Progenitor cell of endocrine pancreas (in vitro differentiated cells): ENCODE measurements at regions not wholly inside any gene's neighbourhood (a gene's known extent, or its start where the extent isn't known, plus 50 kb on each side); places are given as distances from the start of the nearest gene placed in this dataset.

Source experiments
- DNase-seq: peaks from one replicate; pipeline ENCODE4 v3.0.0; 2021; ENCODE audit warnings: low spot score; ENCODE audit not compliant: unreplicated experiment
- H3K27ac Mint-ChIP-seq: 2 replicates; pipeline ENCODE4 v1.8.0; 2021; ENCODE audit warnings: mild to moderate bottlenecking, moderate library complexity, mixed read lengths
- H3K27me3 Mint-ChIP-seq: 2 replicates; pipeline ENCODE4 v1.8.0; 2021; ENCODE audit warnings: mixed read lengths
- H3K36me3 Mint-ChIP-seq: 2 replicates; pipeline ENCODE4 v1.8.0; 2022; ENCODE audit warnings: mixed read lengths; ENCODE audit not compliant: insufficient read depth
- H3K4me1 Mint-ChIP-seq: 2 replicates; pipeline ENCODE4 v1.8.0; 2021; ENCODE audit warnings: low read depth, mixed read lengths
- H3K4me3 Mint-ChIP-seq: 2 replicates; pipeline ENCODE4 v1.8.0; 2021; ENCODE audit warnings: low read depth, mild to moderate bottlenecking, moderate library complexity, mixed read lengths
- H3K9me3 Mint-ChIP-seq: 2 replicates; pipeline ENCODE4 v1.8.0; 2021; ENCODE audit warnings: low read depth, mixed read lengths
- CTCF ChIP-seq: fragments of 200-600 bp; sonication (generic); IDR thresholded peaks from one replicate; pipeline ENCODE4 v1.5.0; 2021; ENCODE audit warnings: antibody characterized with exemption, mild to moderate bottlenecking; ENCODE audit not compliant: unreplicated experiment

DNA sequence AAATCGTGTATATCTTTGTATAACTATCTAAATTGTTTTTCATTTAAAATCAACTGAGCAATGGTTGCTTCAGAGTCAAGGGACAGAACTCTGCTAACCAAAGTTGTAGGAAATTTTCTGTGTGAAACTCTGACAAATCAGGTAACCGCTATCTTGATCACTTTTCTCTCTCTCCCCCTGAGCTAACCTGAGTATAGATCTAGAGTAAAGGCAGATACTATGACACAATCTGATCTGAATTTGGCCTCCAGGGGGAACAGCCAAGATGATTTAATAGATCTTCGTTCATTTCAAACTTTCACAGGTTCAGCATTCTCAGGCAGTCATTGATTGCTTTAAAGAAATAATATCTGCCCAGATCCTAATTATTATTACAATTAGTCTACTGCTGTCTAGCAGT, 472.8 kb downstream of the NUF2 start:
- H3K9me3 Mint-ChIP-seq: peaks cover 7% of the 10 kb centered on the region
- no peaks in the 10 kb centered on the region for H3K27me3 Mint-ChIP-seq
- H3K27ac Mint-ChIP-seq: no peak overlapping the region
- H3K4me1 Mint-ChIP-seq: peaks cover 10% of the 10 kb centered on the region
- H3K36me3 Mint-ChIP-seq: no peaks in the 10 kb centered on the region
- no peak for TF ChIP-seq CTCF
- H3K4me3 Mint-ChIP-seq: no peak overlapping the region
- DNase-seq: no peak

DNA sequence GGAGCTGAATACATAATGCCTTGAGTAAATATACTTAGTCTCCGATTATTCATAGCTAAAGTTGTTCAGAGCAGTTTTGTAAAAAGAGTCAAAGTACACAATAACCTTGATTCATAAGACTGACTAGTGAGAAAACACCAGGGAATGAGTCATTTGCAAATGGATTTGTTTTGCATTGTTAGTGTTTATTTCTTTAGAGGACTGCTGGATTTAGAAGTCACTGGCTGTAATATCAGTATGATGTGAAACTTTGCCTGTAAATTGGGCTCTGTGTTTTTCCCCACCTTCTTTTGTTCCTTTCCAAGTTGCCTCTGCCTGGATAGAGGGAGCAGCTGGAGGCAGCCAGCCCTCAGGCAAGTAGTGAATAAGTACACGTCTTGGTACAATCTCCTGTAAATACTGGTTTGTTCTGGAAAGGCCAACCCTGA, 474.7 kb downstream of the NUF2 start:
- TF ChIP-seq CTCF: no peak
- H3K36me3 Mint-ChIP-seq: no peaks in the 10 kb centered on the region
- no peak overlapping the region for H3K4me3 Mint-ChIP-seq
- H3K9me3 Mint-ChIP-seq: peaks cover 7% of the 10 kb centered on the region
- H3K27me3 Mint-ChIP-seq: no peaks in the 10 kb centered on the region
- no peak for DNase-seq
- H3K4me1 Mint-ChIP-seq: peaks cover 10% of the 10 kb centered on the region
- H3K27ac Mint-ChIP-seq: peak overlapping the region; percentile 17

DNA sequence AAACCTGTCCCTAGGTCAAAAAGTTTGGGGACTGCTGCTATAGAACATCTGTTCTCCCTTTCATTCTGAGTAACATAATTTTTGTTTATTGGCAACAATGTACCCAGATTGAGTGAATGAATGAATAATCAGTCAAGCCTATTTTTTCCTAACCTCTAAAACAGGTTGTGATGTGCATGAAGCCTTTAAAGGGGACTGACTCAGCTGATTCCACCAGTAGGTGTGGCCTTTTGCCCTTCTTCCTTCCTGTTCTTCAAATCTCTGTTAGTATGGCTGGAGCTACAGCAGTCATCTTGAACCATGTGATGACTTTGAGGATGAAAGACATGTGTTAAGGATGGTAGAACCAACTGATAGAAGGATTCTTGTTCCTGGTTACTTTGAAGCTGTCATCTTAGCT, 476.1 kb downstream of the NUF2 start:
- DNase-seq: no peak
- no peaks in the 10 kb centered on the region for H3K27me3 Mint-ChIP-seq
- no peak overlapping the region for H3K4me3 Mint-ChIP-seq
- no peak overlapping the region for H3K27ac Mint-ChIP-seq
- no peak for TF ChIP-seq CTCF
- peaks cover 3% of the 10 kb centered on the region for H3K9me3 Mint-ChIP-seq
- H3K36me3 Mint-ChIP-seq: no peaks in the 10 kb centered on the region
- H3K4me1 Mint-ChIP-seq: peaks cover 10% of the 10 kb centered on the region

DNA sequence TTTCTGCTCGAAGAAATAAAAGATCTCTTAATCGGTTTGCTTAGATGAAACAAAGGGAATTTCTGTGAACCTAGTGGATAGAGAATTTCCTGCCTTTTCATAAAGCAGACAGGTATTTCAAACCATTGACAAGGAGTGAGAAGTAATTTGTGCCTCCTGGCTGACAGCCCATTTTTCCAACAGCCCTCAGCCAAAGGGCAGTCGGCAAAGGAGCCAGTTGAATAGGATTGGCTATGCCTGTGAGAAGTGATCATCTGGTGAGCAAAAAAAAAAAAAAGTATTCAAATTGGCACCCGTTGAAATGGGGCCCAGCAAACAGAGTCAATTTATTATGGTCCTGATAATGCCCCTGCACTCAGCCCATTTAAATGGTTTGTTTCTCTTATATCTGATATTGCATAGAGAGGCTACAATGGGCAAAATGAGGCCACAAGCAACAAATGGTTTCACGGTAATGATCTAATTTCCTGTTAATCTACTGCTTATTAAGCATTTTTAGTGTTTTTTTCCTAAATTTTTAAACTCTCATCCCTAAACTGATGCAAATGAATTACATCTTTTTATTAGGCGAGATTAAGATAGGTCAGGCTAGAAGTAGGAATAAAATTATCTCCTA, 477.5 kb downstream of the NUF2 start:
- peaks cover 10% of the 10 kb centered on the region for H3K4me1 Mint-ChIP-seq
- no peak for TF ChIP-seq CTCF
- no peak overlapping the region for H3K4me3 Mint-ChIP-seq
- no peak for DNase-seq
- H3K27me3 Mint-ChIP-seq: peaks cover 2% of the 10 kb centered on the region
- H3K27ac Mint-ChIP-seq: no peak overlapping the region
- H3K36me3 Mint-ChIP-seq: no peaks in the 10 kb centered on the region
- H3K9me3 Mint-ChIP-seq: peaks cover 3% of the 10 kb centered on the region

DNA sequence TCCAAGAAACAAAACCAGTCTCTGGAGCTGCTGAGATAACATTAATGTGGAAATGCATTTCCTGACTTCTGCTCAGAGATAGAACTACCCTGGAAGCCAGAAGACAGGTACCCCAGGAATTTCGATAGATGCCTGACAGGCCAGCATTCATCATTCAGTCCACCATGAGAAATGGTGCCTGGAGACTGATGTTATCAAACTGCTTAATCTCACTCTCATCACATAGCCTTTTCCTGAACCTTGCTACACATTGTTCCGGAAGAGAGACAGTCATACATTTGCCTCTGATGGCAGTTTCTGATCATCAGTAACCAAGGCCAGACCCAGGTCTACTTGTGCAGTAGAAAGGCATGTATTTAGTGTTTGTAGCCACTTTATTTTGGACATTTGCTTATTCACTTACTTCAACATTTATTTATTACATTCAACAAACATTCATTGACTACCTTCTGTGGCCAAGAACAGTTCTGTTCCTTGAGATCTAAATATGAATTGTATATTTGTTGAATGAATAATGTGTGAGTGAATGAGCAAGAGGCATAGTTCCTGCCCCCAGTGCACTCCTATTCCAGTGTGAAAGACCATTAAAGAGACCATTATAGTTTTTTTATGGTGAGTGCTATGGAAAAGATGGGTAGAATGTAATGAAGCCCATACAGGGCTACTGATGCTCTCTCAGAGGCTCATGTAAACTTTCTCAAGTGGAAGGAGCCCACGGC, 485.7 kb downstream of the NUF2 start:
- no peak for TF ChIP-seq CTCF
- H3K9me3 Mint-ChIP-seq: peaks cover 3% of the 10 kb centered on the region
- H3K4me1 Mint-ChIP-seq: no peaks in the 10 kb centered on the region
- no peak overlapping the region for H3K27ac Mint-ChIP-seq
- no peak overlapping the region for H3K4me3 Mint-ChIP-seq
- no peaks in the 10 kb centered on the region for H3K36me3 Mint-ChIP-seq
- DNase-seq: no peak
- peaks cover 2% of the 10 kb centered on the region for H3K27me3 Mint-ChIP-seq
